GM20431 (cell line): ENCODE measurements at regions not wholly inside any gene's neighbourhood (a gene's known extent, or its start where the extent isn't known, plus 50 kb on each side); places are given as distances from the start of the nearest gene placed in this dataset.
"Not testable (repeated sequence)": the region's sequence is repeated elsewhere in the genome, so short reads cannot be mapped to it uniquely, and the experiment has no call there.

Experiments
- in situ Hi-C: fragments of 300-500 bp; cut with MseI, MboI; formaldehyde crosslinking; loops from one replicate; pipeline ENCODE4 v1.15.0; 2020; ENCODE audit warnings: low sequenced_read_pairs; ENCODE audit not compliant: unreplicated experiment

GRCh38 chr15:39034816-39035215, 470.2 kb upstream of the RASGRP1 start:
- in situ Hi-C loops = no loop called here

GRCh38 chr15:39037611-39038010, 473.0 kb upstream of the RASGRP1 start:
- in situ Hi-C loops = not testable (repeated sequence)

- in situ Hi-C loops = no loop called here
Measured at GRCh38 chr15:39040861-39041260, 476.2 kb upstream of the RASGRP1 start.

GRCh38 chr15:39041979-39042495, 477.4 kb upstream of the RASGRP1 start:
- in situ Hi-C loops = no loop called here

GRCh38 chr15:39051626-39052322, 487.2 kb upstream of the RASGRP1 start:
- in situ Hi-C loops = no loop called here

- in situ Hi-C loops = no loop called here
Measured at GRCh38 chr15:39052323-39052705, 487.7 kb upstream of the RASGRP1 start.

GRCh38 chr15:39053480-39053879, 488.9 kb upstream of the RASGRP1 start:
- in situ Hi-C loops = no loop called here

- in situ Hi-C loops = no loop called here
Measured at GRCh38 chr15:39054128-39054732, 489.6 kb upstream of the RASGRP1 start.

GRCh38 chr15:39056357-39056756, 491.7 kb upstream of the RASGRP1 start:
- in situ Hi-C loops = no loop called here

- in situ Hi-C loops = no loop called here
Measured at GRCh38 chr15:39058351-39059131, 493.9 kb upstream of the RASGRP1 start.

- in situ Hi-C loops = no loop called here
Measured at GRCh38 chr15:39059917-39060316, 495.3 kb upstream of the RASGRP1 start.

- in situ Hi-C loops = no loop called here
Measured at GRCh38 chr15:39061952-39062464, 497.4 kb upstream of the RASGRP1 start.

- in situ Hi-C loops = no loop called here
Measured at GRCh38 chr15:39066677-39067076, 502.1 kb upstream of the RASGRP1 start.

- in situ Hi-C loops = no loop called here
Measured at GRCh38 chr15:39074341-39074985, 506.4 kb upstream of the THBS1 start.

- in situ Hi-C loops = no loop called here
Measured at GRCh38 chr15:39075311-39075710, 505.6 kb upstream of the THBS1 start.

GRCh38 chr15:39075756-39076341, 505.0 kb upstream of the THBS1 start:
- in situ Hi-C loops = no loop called here

GRCh38 chr15:39078026-39078425, 502.9 kb upstream of the THBS1 start:
- in situ Hi-C loops = no loop called here

- in situ Hi-C loops = no loop called here
Measured at GRCh38 chr15:39079296-39079847, 501.5 kb upstream of the THBS1 start.

GRCh38 chr15:39083213-39083612, 497.7 kb upstream of the THBS1 start:
- in situ Hi-C loops = no loop called here
